HG02623 (cell line): ENCODE measurements at regions not wholly inside any gene's neighbourhood (a gene's known extent, or its start where the extent isn't known, plus 50 kb on each side); places are given as distances from the start of the nearest gene placed in this dataset.

Experiments used
- ATAC-seq: cut with Tn5 transposase; IDR thresholded peaks from one replicate; pipeline ENCODE4 v1.9.1; 2021; ENCODE audit warnings: moderate library complexity; ENCODE audit not compliant: unreplicated experiment

- ATAC-seq, result no peak
Measured at GRCh38 chr2:15074751-15075700, 442.5 kb downstream of the LRATD1 start.

- ATAC-seq, result no peak
Measured at GRCh38 chr2:15076668-15077067, 444.2 kb downstream of the LRATD1 start.

- ATAC-seq, result no peak
Measured at GRCh38 chr2:15081356-15081755, 448.8 kb downstream of the LRATD1 start.

- ATAC-seq, result no peak
Measured at GRCh38 chr2:15082105-15083058, 449.9 kb downstream of the LRATD1 start.

- ATAC-seq, result no peak
Measured at GRCh38 chr2:15084826-15085489, 452.4 kb downstream of the LRATD1 start.

- ATAC-seq, result no peak
Measured at GRCh38 chr2:15092181-15092580, 459.7 kb downstream of the LRATD1 start.

GRCh38 chr2:15092691-15093090, 460.2 kb downstream of the LRATD1 start:
- no peak for ATAC-seq

- ATAC-seq, result no peak
Measured at GRCh38 chr2:15094161-15094560, 461.6 kb downstream of the LRATD1 start.

- no peak for ATAC-seq
Measured at GRCh38 chr2:15096873-15097272, 464.3 kb downstream of the NBAS start.

GRCh38 chr2:15107137-15107536, 454.0 kb downstream of the NBAS start:
- ATAC-seq, result no peak

- no peak for ATAC-seq
Measured at GRCh38 chr2:15111718-15112117, 449.4 kb downstream of the NBAS start.

- ATAC-seq, result no peak
Measured at GRCh38 chr2:15112216-15112615, 448.9 kb downstream of the NBAS start.

GRCh38 chr2:15115776-15116175, 445.4 kb downstream of the NBAS start:
- no peak for ATAC-seq

GRCh38 chr2:15116830-15117229, 444.3 kb downstream of the NBAS start:
- ATAC-seq, result no peak
